ENCODE measurements at regions not wholly inside any gene's neighbourhood (a gene's known extent, or its start where the extent isn't known, plus 50 kb on each side); places are given as distances from the start of the nearest gene placed in this dataset.

- TF ChIP-seq POLR2A (IDR thresholded peaks at IDR 0.05) (no peak), CTCF (IDR thresholded peaks at IDR 0.05) (no peak), POLR2AphosphoS5 (IDR thresholded peaks at IDR 0.05) (no peak), EP300 (IDR thresholded peaks at IDR 0.05) (no peak)
Observed at GRCh38 chr3:96083610-96084009, 730.8 kb upstream of the EPHA6 start.
